OCI-LY7 (cell line): ENCODE measurements at regions not wholly inside any gene's neighbourhood (a gene's known extent, or its start where the extent isn't known, plus 50 kb on each side); places are given as distances from the start of the nearest gene placed in this dataset.

Experiments
- BruUV-seq: library from RNA; stranded (reverse); fragments of 400-500 nt; replicated peaks from 2 replicates; lab custom pipeline; 2021; lab: Mats Ljungman, UMichigan
- CTCF ChIA-PET: fragments of 300-600 bp; sonication (Branson Sonifier 250); formaldehyde crosslinking; loops from one replicate; lab custom pipeline; 2022; ENCODE audit warnings: antibody characterized with exemption; ENCODE audit not compliant: unreplicated experiment; lab: Charles Lee
- POLR2A ChIA-PET: fragments of 300-600 bp; sonication (Branson Sonifier 250); formaldehyde crosslinking; loops from one replicate; lab custom pipeline; 2022; ENCODE audit warnings: antibody characterized with exemption; lab: Charles Lee
- DNase-seq: peaks from one replicate; pipeline ENCODE4 v3.0.0-alpha.2; 2015; ENCODE audit warnings: low spot score
- H2AFZ ChIP-seq: fragments of 200-600 bp; sonication (generic), shearing (Covaris generic); 2 replicates; pipeline ENCODE4 v1.6.1; 2014; ENCODE audit warnings: mild to moderate bottlenecking, antibody characterized with exemption, low read length, moderate library complexity
- H3K27ac ChIP-seq: fragments of 200-600 bp; sonication (generic); 2 replicates; pipeline ENCODE4 v1.5.1; 2014; ENCODE audit warnings: mixed run types, low read depth, mild to moderate bottlenecking, moderate library complexity, low read length, inconsistent platforms; ENCODE audit not compliant: poor library complexity, severe bottlenecking
- H3K36me3 ChIP-seq: fragments of 200-600 bp; sonication (generic); 2 replicates; pipeline ENCODE4 v1.6.1; 2014; ENCODE audit warnings: mild to moderate bottlenecking, antibody characterized with exemption, low read length, moderate library complexity, mixed read lengths; ENCODE audit not compliant: insufficient read depth
- H3K4me1 ChIP-seq: fragments of 200-600 bp; sonication (generic); 2 replicates; pipeline ENCODE4 v1.5.1; 2014; ENCODE audit warnings: mild to moderate bottlenecking, low read length; ENCODE audit not compliant: insufficient read depth, poor library complexity, severe bottlenecking
- H3K4me2 ChIP-seq: fragments of 200-600 bp; sonication (generic); 2 replicates; pipeline ENCODE4 v1.6.1; 2014; ENCODE audit warnings: mild to moderate bottlenecking, low read length
- H3K4me3 ChIP-seq: fragments of 200-600 bp; sonication (generic); 2 replicates; pipeline ENCODE4 v1.5.1; 2014; ENCODE audit warnings: mild to moderate bottlenecking, low read depth, low read length; ENCODE audit not compliant: poor library complexity, severe bottlenecking
- H3K79me2 ChIP-seq: fragments of 200-600 bp; sonication (generic); 2 replicates; pipeline ENCODE4 v1.6.1; 2016; ENCODE audit warnings: low read depth, mild to moderate bottlenecking, low read length, moderate library complexity, mixed read lengths; ENCODE audit not compliant: insufficient read depth
- H3K9me2 ChIP-seq: fragments of 200-600 bp; sonication (generic); 2 replicates; pipeline ENCODE4 v1.6.1; 2016; ENCODE audit warnings: mild to moderate bottlenecking, low read length, mixed read lengths; ENCODE audit not compliant: insufficient read depth
- H3K9me3 ChIP-seq: fragments of 200-600 bp; sonication (generic); 2 replicates; pipeline ENCODE4 v1.6.1; 2014; ENCODE audit warnings: mild to moderate bottlenecking, mixed run types, low read length, mixed read lengths
- H4K20me1 ChIP-seq: fragments of 200-600 bp; sonication (generic); 2 replicates; pipeline ENCODE4 v1.6.1; 2014; ENCODE audit warnings: mild to moderate bottlenecking, antibody characterized with exemption, low read length, moderate library complexity, mixed read lengths; ENCODE audit not compliant: insufficient read depth
- EZH2phosphoT487 ChIP-seq: fragments of 200-600 bp; sonication (generic); IDR thresholded peaks from 2 replicates; pipeline ENCODE4 v1.6.1; 2018; ENCODE audit warnings: low read depth, borderline replicate concordance, mild to moderate bottlenecking, mixed run types, antibody characterized with exemption, low read length, moderate library complexity, mixed read lengths
- intact Hi-C: fragments of 100-400 bp; cut with micrococcal nuclease; formaldehyde crosslinking; loops from one replicate; pipeline ENCODE4 v1.10.0; 2022; ENCODE audit not compliant: unreplicated experiment
- TF ChIP-seq, protein P1 (sequence below): fragments of 200-600 bp; sonication (generic); conservative IDR thresholded peaks from 2 replicates; pipeline ENCODE4 v1.5.1; 2014; ENCODE audit warnings: mild to moderate bottlenecking, antibody characterized with exemption, low read length, moderate library complexity, mixed read lengths

DNA sequence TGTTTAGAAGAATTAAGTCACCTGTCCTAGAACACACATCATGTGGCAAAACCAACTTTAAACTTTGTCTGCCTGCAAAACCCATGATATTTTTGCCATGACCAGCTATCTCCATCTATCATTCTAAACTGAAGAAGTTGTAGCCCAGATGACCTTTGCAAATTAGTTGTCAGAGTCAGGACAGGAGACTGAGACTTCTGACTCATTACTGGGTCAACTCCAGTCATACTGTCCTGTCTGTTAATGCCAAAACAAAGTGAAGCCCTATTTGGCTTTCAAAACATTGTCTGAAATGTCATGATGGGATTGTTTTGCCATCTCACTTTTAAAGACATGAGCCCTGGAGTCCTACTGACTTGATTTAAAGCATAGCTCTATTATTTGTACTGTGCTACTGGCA is 365.7 kb upstream of the CPEB2 start:
- H3K4me1 ChIP-seq = no peaks in the 10 kb centered on the region
- H2AFZ ChIP-seq = no peak overlapping the region
- no peak overlapping the region for H3K4me2 ChIP-seq
- H4K20me1 ChIP-seq = no peaks in the 10 kb centered on the region
- H3K9me2 ChIP-seq = no peaks in the 10 kb centered on the region
- POLR2A ChIA-PET = interaction anchor here (1.5 kb wide), 1 partner anchor 9 kb away, joined by 6 read pairs; no protein-coding TSS in a partner anchor
- no peaks in the 10 kb centered on the region for H3K36me3 ChIP-seq
- no peaks in the 10 kb centered on the region for H3K79me2 ChIP-seq
- no peaks in the 10 kb centered on the region for H3K9me3 ChIP-seq
- DNase-seq = no peak
- CTCF ChIA-PET = no interaction called here
- BruUV-seq = no TSS peak
- intact Hi-C loops = no loop called here
- no peak for TF ChIP-seq EZH2phosphoT487
- TF ChIP-seq, protein P1, sequence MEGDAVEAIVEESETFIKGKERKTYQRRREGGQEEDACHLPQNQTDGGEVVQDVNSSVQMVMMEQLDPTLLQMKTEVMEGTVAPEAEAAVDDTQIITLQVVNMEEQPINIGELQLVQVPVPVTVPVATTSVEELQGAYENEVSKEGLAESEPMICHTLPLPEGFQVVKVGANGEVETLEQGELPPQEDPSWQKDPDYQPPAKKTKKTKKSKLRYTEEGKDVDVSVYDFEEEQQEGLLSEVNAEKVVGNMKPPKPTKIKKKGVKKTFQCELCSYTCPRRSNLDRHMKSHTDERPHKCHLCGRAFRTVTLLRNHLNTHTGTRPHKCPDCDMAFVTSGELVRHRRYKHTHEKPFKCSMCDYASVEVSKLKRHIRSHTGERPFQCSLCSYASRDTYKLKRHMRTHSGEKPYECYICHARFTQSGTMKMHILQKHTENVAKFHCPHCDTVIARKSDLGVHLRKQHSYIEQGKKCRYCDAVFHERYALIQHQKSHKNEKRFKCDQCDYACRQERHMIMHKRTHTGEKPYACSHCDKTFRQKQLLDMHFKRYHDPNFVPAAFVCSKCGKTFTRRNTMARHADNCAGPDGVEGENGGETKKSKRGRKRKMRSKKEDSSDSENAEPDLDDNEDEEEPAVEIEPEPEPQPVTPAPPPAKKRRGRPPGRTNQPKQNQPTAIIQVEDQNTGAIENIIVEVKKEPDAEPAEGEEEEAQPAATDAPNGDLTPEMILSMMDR = no peak
- H3K4me3 ChIP-seq = no peak overlapping the region
- no peak overlapping the region for H3K27ac ChIP-seq

DNA sequence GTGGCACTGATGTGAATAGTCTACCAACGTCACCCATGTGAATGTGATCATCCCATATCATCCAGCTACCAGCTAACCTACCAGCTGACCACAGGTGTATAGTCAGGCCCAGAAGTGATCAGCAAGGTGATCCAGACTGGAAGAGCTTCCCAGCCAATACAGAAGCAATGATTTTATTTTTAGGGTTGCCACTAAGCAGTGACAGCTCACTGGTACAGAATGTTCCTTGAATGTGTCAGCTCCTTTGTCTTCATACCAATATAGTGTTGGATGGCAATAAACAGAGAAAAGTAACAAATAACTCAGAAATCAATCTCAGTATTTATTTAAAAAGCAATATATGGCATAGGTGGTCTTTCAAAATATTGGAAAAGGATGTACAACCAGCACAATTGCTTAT is 361.8 kb upstream of the CPEB2 start:
- no peaks in the 10 kb centered on the region for H3K9me2 ChIP-seq
- no TSS peak for BruUV-seq
- intact Hi-C loops = no loop called here
- H3K4me1 ChIP-seq = no peaks in the 10 kb centered on the region
- CTCF ChIA-PET = no interaction called here
- TF ChIP-seq EZH2phosphoT487 = no peak
- TF ChIP-seq, protein P1 = no peak
- no peak overlapping the region for H3K4me3 ChIP-seq
- no peak overlapping the region for H3K4me2 ChIP-seq
- H2AFZ ChIP-seq = no peak overlapping the region
- H3K27ac ChIP-seq = no peak overlapping the region
- H3K36me3 ChIP-seq = no peaks in the 10 kb centered on the region
- POLR2A ChIA-PET = no interaction called here
- DNase-seq = no peak
- H4K20me1 ChIP-seq = no peaks in the 10 kb centered on the region
- H3K9me3 ChIP-seq = no peaks in the 10 kb centered on the region
- no peaks in the 10 kb centered on the region for H3K79me2 ChIP-seq

DNA sequence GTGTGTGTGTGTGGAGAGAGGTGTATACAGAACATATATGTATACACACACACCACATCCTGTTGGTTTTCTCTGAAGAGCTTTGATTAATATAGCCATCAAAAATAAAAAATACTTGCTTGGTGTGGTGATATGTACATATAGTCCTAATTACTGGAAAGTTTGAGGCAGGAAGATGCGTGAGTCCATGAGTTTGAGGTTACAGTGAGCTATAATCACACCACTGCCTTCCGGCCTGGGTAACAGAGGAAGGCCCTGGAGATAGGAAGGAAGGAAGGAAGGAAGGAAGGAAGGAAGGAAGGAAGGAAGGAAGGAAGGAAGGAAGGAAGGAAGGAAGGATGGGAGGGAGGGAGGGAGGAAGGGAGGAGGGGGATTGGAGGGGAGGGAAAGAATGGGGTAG is 360.4 kb upstream of the CPEB2 start:
- DNase-seq = no peak
- TF ChIP-seq EZH2phosphoT487 = no peak
- TF ChIP-seq, protein P1 = no peak
- no peak overlapping the region for H3K4me3 ChIP-seq
- CTCF ChIA-PET = no interaction called here
- H3K4me1 ChIP-seq = no peaks in the 10 kb centered on the region
- no peak overlapping the region for H3K4me2 ChIP-seq
- no peaks in the 10 kb centered on the region for H3K36me3 ChIP-seq
- POLR2A ChIA-PET = interaction anchor here (1.0 kb wide), 1 partner anchor 59 kb away, joined by 4 read pairs; no protein-coding TSS in a partner anchor
- intact Hi-C loops = no loop called here
- H3K9me2 ChIP-seq = no peaks in the 10 kb centered on the region
- no TSS peak for BruUV-seq
- H4K20me1 ChIP-seq = no peaks in the 10 kb centered on the region
- no peaks in the 10 kb centered on the region for H3K79me2 ChIP-seq
- no peak overlapping the region for H3K27ac ChIP-seq
- no peak overlapping the region for H2AFZ ChIP-seq
- no peaks in the 10 kb centered on the region for H3K9me3 ChIP-seq
